PFSK-1 (cell line): ENCODE measurements at regions not wholly inside any gene's neighbourhood (a gene's known extent, or its start where the extent isn't known, plus 50 kb on each side); places are given as distances from the start of the nearest gene placed in this dataset.

Experiments
- FOXP2 ChIP-seq: optimal IDR thresholded peaks from 2 replicates; pipeline ENCODE3; 2011; ENCODE audit warnings: borderline replicate concordance, control low read depth, inconsistent platforms; ENCODE audit not compliant: insufficient read depth; ENCODE audit errors: extremely low read length, extremely low read depth
- POLR2AphosphoS5 ChIP-seq: IDR thresholded peaks from 2 replicates; pipeline ENCODE4 v1.6.1; 2012; ENCODE audit warnings: low read depth, mild to moderate bottlenecking, control low read depth, low read length, moderate library complexity
- SIN3A ChIP-seq: IDR thresholded peaks from 2 replicates; pipeline ENCODE4 v1.6.1; 2012; ENCODE audit warnings: mild to moderate bottlenecking, low read length, moderate library complexity, borderline replicate concordance; ENCODE audit not compliant: insufficient read depth
- TAF1 ChIP-seq: IDR thresholded peaks from 2 replicates; pipeline ENCODE4 v1.6.1; 2012; ENCODE audit warnings: low read length, control low read depth, borderline replicate concordance; ENCODE audit not compliant: insufficient read depth
- TF ChIP-seq, protein P1 (sequence below), 2 experiments: IDR thresholded peaks; 2 replicates each; pipeline versions ENCODE4 v1.6.1 to v1.8.0; 2011 to 2012; ENCODE audit warnings: low read depth in 2 of 2, low read length in 2 of 2, control low read depth in 1 of 2, inconsistent platforms in 1 of 2, mild to moderate bottlenecking in 1 of 2, moderate library complexity in 1 of 2; ENCODE audit not compliant: insufficient read depth in 1 of 2

DNA sequence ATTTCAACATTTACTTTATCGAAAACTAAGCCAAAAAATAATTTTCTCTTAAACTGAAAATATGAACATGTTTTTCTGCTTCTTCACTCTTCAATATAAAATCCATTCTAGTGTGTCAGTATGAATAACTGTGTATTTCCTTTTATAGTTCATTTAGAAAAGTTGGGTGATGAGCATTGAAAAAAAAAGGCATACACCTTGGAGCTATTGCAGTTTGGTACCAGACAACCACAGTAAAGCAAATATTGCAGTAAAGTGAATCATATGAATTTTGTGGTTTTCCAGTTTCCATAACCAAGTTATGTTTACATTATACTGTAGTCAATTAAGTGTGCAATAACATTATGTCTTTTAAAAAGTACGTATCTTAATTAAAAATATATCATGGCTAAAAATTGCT lies 195.0 kb upstream of the FOXG1 start:
- TF ChIP-seq TAF1 (no peak), POLR2AphosphoS5 (no peak), FOXP2 (no peak), SIN3A (no peak)
- TF ChIP-seq, protein P1, sequence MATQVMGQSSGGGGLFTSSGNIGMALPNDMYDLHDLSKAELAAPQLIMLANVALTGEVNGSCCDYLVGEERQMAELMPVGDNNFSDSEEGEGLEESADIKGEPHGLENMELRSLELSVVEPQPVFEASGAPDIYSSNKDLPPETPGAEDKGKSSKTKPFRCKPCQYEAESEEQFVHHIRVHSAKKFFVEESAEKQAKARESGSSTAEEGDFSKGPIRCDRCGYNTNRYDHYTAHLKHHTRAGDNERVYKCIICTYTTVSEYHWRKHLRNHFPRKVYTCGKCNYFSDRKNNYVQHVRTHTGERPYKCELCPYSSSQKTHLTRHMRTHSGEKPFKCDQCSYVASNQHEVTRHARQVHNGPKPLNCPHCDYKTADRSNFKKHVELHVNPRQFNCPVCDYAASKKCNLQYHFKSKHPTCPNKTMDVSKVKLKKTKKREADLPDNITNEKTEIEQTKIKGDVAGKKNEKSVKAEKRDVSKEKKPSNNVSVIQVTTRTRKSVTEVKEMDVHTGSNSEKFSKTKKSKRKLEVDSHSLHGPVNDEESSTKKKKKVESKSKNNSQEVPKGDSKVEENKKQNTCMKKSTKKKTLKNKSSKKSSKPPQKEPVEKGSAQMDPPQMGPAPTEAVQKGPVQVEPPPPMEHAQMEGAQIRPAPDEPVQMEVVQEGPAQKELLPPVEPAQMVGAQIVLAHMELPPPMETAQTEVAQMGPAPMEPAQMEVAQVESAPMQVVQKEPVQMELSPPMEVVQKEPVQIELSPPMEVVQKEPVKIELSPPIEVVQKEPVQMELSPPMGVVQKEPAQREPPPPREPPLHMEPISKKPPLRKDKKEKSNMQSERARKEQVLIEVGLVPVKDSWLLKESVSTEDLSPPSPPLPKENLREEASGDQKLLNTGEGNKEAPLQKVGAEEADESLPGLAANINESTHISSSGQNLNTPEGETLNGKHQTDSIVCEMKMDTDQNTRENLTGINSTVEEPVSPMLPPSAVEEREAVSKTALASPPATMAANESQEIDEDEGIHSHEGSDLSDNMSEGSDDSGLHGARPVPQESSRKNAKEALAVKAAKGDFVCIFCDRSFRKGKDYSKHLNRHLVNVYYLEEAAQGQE (IDR thresholded peaks at IDR 0.05; ENCODE audit: insufficient read depth in 1 of 2, low read depth in 2 of 2, low read length in 2 of 2) = no peak

DNA sequence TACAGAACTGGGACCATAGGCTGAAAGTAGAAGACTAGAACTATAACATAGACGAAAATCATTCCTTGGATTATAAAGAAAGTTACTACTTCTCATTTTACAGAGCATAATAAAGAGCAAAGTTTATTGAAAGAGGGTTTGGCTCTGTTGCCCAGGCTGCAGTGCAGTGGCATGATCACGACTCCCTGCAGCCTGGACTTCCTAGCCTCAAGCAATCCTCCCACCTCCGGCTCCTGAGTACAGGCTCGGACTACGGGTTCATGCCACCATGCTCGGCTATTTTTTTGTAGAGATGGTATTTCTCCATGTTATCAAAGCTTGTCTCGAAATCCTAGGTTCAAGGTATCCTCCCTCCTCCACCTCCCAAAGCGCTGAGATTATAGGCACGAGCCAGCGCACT lies 190.1 kb upstream of the FOXG1 start:
- TF ChIP-seq, protein P1 (IDR thresholded peaks at IDR 0.05; ENCODE audit: insufficient read depth in 1 of 2, low read depth in 2 of 2, low read length in 2 of 2) = no peak

DNA sequence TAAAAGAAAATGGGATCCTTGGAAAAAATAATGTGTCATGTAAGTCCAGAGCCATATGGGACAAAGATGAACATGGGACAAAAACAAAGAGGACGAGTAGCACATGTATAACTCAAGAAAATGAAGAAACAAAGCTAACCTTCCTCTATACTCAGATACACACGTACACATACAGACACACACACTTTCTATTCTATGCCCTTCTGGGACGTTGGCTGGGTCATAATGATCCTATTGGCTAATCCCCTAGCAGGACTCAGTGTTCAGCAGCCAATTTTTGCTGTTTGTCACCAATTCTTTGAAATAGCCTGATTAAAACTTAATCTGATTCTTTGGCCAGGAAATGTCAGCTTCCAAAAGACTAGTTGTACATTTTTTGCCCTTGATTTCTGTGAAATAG lies 189.4 kb upstream of the FOXG1 start:
- TF ChIP-seq FOXP2 (no peak), POLR2AphosphoS5 (no peak), TAF1 (no peak), SIN3A (no peak)
- TF ChIP-seq, protein P1 (IDR thresholded peaks at IDR 0.05; ENCODE audit: insufficient read depth in 1 of 2, low read depth in 2 of 2, low read length in 2 of 2) = no peak

DNA sequence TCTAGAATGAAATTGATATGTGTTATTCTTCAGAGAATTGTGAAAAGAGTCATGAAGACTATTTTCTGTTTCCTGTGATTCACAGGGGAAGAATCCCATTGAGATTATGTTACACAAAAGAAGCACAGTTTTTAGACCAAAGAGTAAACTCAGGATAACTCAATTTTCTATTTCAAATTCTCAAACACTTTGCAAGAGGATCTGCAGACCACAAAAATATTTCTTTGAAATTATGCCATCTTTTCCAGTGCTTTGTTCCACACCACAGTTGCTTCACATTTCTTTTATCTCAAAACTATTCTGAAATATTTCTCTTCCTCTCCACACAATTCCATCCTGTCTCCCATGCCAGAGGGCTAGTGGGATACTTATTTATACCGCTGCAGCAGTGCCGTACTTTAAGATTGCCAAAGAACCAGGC lies 188.9 kb upstream of the FOXG1 start:
- TF ChIP-seq POLR2AphosphoS5 (no peak), TAF1 (no peak), FOXP2 (no peak), SIN3A (no peak)
- TF ChIP-seq, protein P1 (IDR thresholded peaks at IDR 0.05; ENCODE audit: insufficient read depth in 1 of 2, low read depth in 2 of 2, low read length in 2 of 2) = no peak

DNA sequence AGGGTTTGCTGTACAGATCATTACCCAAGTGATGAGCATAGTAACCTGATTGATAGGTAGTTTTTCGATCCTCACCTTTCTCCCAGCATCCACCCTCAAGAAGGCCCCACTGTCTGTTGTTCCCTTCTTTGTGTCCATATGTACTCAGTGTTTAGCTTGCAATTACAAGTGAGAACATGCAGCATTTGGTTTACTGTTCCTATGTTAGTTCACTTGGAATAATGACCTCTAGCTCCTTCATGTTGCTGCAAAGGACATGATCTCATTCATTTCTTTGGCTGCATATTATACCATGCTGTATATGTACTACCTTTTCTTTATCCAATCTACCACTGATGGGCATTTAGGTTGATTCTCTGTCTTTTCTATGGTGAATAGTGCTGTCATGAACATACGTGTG lies 181.6 kb upstream of the FOXG1 start:
- TF ChIP-seq TAF1 (no peak), POLR2AphosphoS5 (no peak), SIN3A (no peak), FOXP2 (no peak)
- TF ChIP-seq, protein P1 (IDR thresholded peaks at IDR 0.05; ENCODE audit: insufficient read depth in 1 of 2, low read depth in 2 of 2, low read length in 2 of 2) = no peak
